ENCODE measurements at regions not wholly inside any gene's neighbourhood (a gene's known extent, or its start where the extent isn't known, plus 50 kb on each side); places are given as distances from the start of the nearest gene placed in this dataset.

GRCh38 chr1:104172243-104172681 is 422.6 kb downstream of the AMY1C start:
- FAIRE-seq, result no peak
- no peak overlapping the region for H3K4me2 ChIP-seq (ENCODE audit: low read depth, low read length)
- ATAC-seq, result no peak
- DNase-seq (ENCODE audit: low spot score), result no peak
- ChIA-PET POLR2A (no interaction called here), CTCF (ENCODE audit: low intra/inter-chr PET ratio, low total read pairs) (no interaction called here)
- no peak overlapping the region for H3K4me3 ChIP-seq (replicated peaks in 1 of 3; ENCODE audit: insufficient read depth in 1 of 3, low read depth in 2 of 3, low read length in 3 of 3)
- H2AFZ ChIP-seq (ENCODE audit: low read length), result no peak overlapping the region
- no peaks in the 10 kb centered on the region for H3K4me1 ChIP-seq (ENCODE audit: insufficient read depth, low read length)
- no CpG with 5 or more reads among the region's 25 CpGs for WGBS (ENCODE audit: low lambda C conversion rate)
- no peak overlapping the region for H3K9ac ChIP-seq (ENCODE audit: insufficient read depth, low read depth, low read length)
- no peaks in the 10 kb centered on the region for H3K27me3 ChIP-seq (ENCODE audit: control insufficient read depth in 1 of 2, insufficient read depth in 2 of 2, low read length in 2 of 2)
- no peak overlapping the region for H3K27ac ChIP-seq (ENCODE audit: extremely low read length, insufficient read depth, low read length)
- TF ChIP-seq CEBPZ (IDR thresholded peaks at IDR 0.05; ENCODE audit: low read length) (no peak), MTF1 (CRISPR knock-in tag; IDR thresholded peaks at IDR 0.05) (no peak), TOE1 (CRISPR knock-in tag; IDR thresholded peaks at IDR 0.05) (no peak), CCAR2 (optimal IDR thresholded peaks at IDR 0.05; ENCODE audit: low read depth, low read length) (no peak), ETV5 (CRISPR knock-in tag; IDR thresholded peaks at IDR 0.05; ENCODE audit: borderline replicate concordance) (no peak), ZNF549 (CRISPR knock-in tag; IDR thresholded peaks at IDR 0.05) (no peak), ZHX1 (CRISPR knock-in tag; IDR thresholded peaks at IDR 0.05; ENCODE audit: low read depth) (no peak), TP53 (CRISPR knock-in tag; conservative IDR thresholded peaks at IDR 0.05) (no peak), MIER2 (CRISPR knock-in tag; IDR thresholded peaks at IDR 0.05) (no peak), ZSCAN20 (CRISPR knock-in tag; IDR thresholded peaks at IDR 0.05; ENCODE audit: borderline replicate concordance) (no peak), ZNF776 (CRISPR knock-in tag; IDR thresholded peaks at IDR 0.05) (no peak), PTBP1 (IDR thresholded peaks at IDR 0.05; ENCODE audit: low read depth, low read length, poor library complexity, severe bottlenecking) (no peak), JUNB (CRISPR knock-in tag; IDR thresholded peaks at IDR 0.05; ENCODE audit: borderline replicate concordance) (no peak), ESRRA (CRISPR knock-in tag; IDR thresholded peaks at IDR 0.05; ENCODE audit: low read depth) (no peak), ZNF3 (CRISPR knock-in tag; IDR thresholded peaks at IDR 0.05) (no peak)
- H3K9me3 ChIP-seq (ENCODE audit: low read length), result peaks cover 17% of the 10 kb centered on the region; the same call in 1 of the 2 replicates
- no peaks in the 10 kb centered on the region for H4K20me1 ChIP-seq (ENCODE audit: insufficient read depth, low read length)
- intact Hi-C loops (cut with micrococcal nuclease; ENCODE audit: unreplicated experiment), result no loop called here
- in situ Hi-C loops (cut with HindIII; ENCODE audit: extremely low pct_ligation_motif_present, low pct_unique_long_range_greater_than_20kb), result no loop called here
- no peaks in the 10 kb centered on the region for H3K79me2 ChIP-seq (ENCODE audit: insufficient read depth, low read length)
- no peaks in the 10 kb centered on the region for H3K36me3 ChIP-seq (replicated peaks in 1 of 2; ENCODE audit: control insufficient read depth in 1 of 2, insufficient read depth in 2 of 2, low read length in 2 of 2)
- BruUV-seq (replicated peaks), result no TSS peak
